NCI-H82 treated with DMSO at 0.1 percent for 48 hours (cell line): ENCODE measurements at regions not wholly inside any gene's neighbourhood (a gene's known extent, or its start where the extent isn't known, plus 50 kb on each side); places are given as distances from the start of the nearest gene placed in this dataset.
"Not testable (repeated sequence)": the region's sequence is repeated elsewhere in the genome, so short reads cannot be mapped to it uniquely, and the experiment has no call there.

Experiments
- DNase-seq: peaks from one replicate; lab custom pipeline; 2025; ENCODE audit not compliant: unreplicated experiment; lab: John Stamatoyannopoulos, UW

- DNase-seq = not testable (repeated sequence)
These were observed 65.0 kb upstream of the NANOS1 start for GRCh38 chr10:118964476-118964875.

- DNase-seq = no peak
These were observed 64.4 kb upstream of the NANOS1 start for GRCh38 chr10:118965096-118965495.

GRCh38 chr10:118965645-118966044 is 63.9 kb upstream of the NANOS1 start:
- peak; percentile 61 for DNase-seq

- DNase-seq = no peak
These were observed 63.3 kb upstream of the NANOS1 start for GRCh38 chr10:118966076-118966849.

GRCh38 chr10:118966850-118967125 is 62.7 kb upstream of the NANOS1 start:
- DNase-seq = no peak

- DNase-seq = no peak
These were observed 62.4 kb upstream of the NANOS1 start for GRCh38 chr10:118967160-118967559.

- DNase-seq = no peak
These were observed 61.5 kb upstream of the NANOS1 start for GRCh38 chr10:118968060-118968459.

GRCh38 chr10:118968482-118968881 is 61.0 kb upstream of the NANOS1 start:
- no peak for DNase-seq

- DNase-seq = no peak
These were observed 60.5 kb upstream of the NANOS1 start for GRCh38 chr10:118969014-118969413.

GRCh38 chr10:118970770-118971169 is 58.7 kb upstream of the NANOS1 start:
- DNase-seq = peak; percentile 65

GRCh38 chr10:118971187-118971586 is 58.3 kb upstream of the NANOS1 start:
- no peak for DNase-seq

GRCh38 chr10:118971876-118972275 is 57.6 kb upstream of the NANOS1 start:
- DNase-seq = no peak

- DNase-seq = no peak
These were observed 55.8 kb upstream of the NANOS1 start for GRCh38 chr10:118973744-118974143.

- no peak for DNase-seq
These were observed 54.6 kb upstream of the NANOS1 start for GRCh38 chr10:118974951-118975350.

- not testable (repeated sequence) for DNase-seq
These were observed 53.3 kb upstream of the NANOS1 start for GRCh38 chr10:118976219-118976618.

- DNase-seq = no peak
These were observed 52.4 kb upstream of the NANOS1 start for GRCh38 chr10:118977022-118977599.

- DNase-seq = no peak
These were observed 51.7 kb upstream of the NANOS1 start for GRCh38 chr10:118977835-118978234.

GRCh38 chr10:118978316-118978997 is 51.1 kb upstream of the NANOS1 start:
- no peak for DNase-seq

GRCh38 chr10:118978998-118979350 is 50.5 kb upstream of the NANOS1 start:
- DNase-seq = no peak

GRCh38 chr10:118979661-118980060 is 49.9 kb upstream of the NANOS1 start:
- DNase-seq = no peak
